CD14-positive monocyte (primary cell): ENCODE measurements at regions not wholly inside any gene's neighbourhood (a gene's known extent, or its start where the extent isn't known, plus 50 kb on each side); places are given as distances from the start of the nearest gene placed in this dataset.

Experiments
- DNase-seq, 3 donors: peaks; one replicate each; pipeline ENCODE4 v3.0.0-alpha.2; 2011 to 2022
- H2AFZ ChIP-seq: 2 replicates; pipeline ENCODE4 v1.6.0; 2012; ENCODE audit warnings: mild to moderate bottlenecking, low read depth, low read length, inconsistent platforms; ENCODE audit not compliant: insufficient read depth, poor library complexity, severe bottlenecking
- H3K27ac ChIP-seq, 2 donors: 1 replicate in 1 of 2; 2 replicates in 1 of 2; pipeline ENCODE4 v1.5.1; 2012 to 2013; ENCODE audit warnings: low read length in 2 of 2, control low read depth in 1 of 2, inconsistent platforms in 1 of 2, low read depth in 1 of 2, mild to moderate bottlenecking in 1 of 2
- H3K27me3 ChIP-seq, 2 donors: one replicate each; pipeline versions ENCODE4 v1.6.0 to v1.6.1; 2011 to 2013; ENCODE audit warnings: low read length in 2 of 2; ENCODE audit not compliant: control insufficient read depth in 2 of 2, insufficient read depth in 2 of 2
- H3K36me3 ChIP-seq, 2 donors: replicated peaks in 1 of 2; 1 replicate in 1 of 2; 2 replicates in 1 of 2; pipeline versions ENCODE4 v1.5.1 to v1.6.1; 2012 to 2013; ENCODE audit warnings: low read length in 2 of 2, control low read depth in 1 of 2, inconsistent platforms in 1 of 2, mild to moderate bottlenecking in 1 of 2; ENCODE audit not compliant: insufficient read depth in 2 of 2, control insufficient read depth in 1 of 2
- H3K4me1 ChIP-seq, 2 donors: 1 replicate in 1 of 2; 2 replicates in 1 of 2; pipeline versions ENCODE4 v1.5.1 to v1.6.1; 2012 to 2013; ENCODE audit warnings: low read length in 2 of 2, control low read depth in 1 of 2, inconsistent platforms in 1 of 2, mild to moderate bottlenecking in 1 of 2, moderate library complexity in 1 of 2; ENCODE audit not compliant: insufficient read depth in 2 of 2, control insufficient read depth in 1 of 2
- H3K4me2 ChIP-seq: replicated peaks from 2 replicates; pipeline ENCODE3; 2012; ENCODE audit warnings: low read length, moderate library complexity, mild to moderate bottlenecking; ENCODE audit not compliant: poor library complexity, severe bottlenecking; ENCODE audit errors: extremely low read depth
- H3K4me3 ChIP-seq, 3 experiments: fragments of 200-600 bp in 1 of 3; sonication (generic) in 1 of 3; replicated peaks in 1 of 3; 1 replicate in 2 of 3; 2 replicates in 1 of 3; pipeline ENCODE4 v1.5.1; 2011 to 2013; ENCODE audit warnings: low read length in 3 of 3, mild to moderate bottlenecking in 3 of 3, control low read depth in 2 of 3, low read depth in 2 of 3, inconsistent platforms in 1 of 3, moderate library complexity in 1 of 3
- H3K79me2 ChIP-seq: 2 replicates; pipeline ENCODE4 v1.6.0; 2012; ENCODE audit warnings: mild to moderate bottlenecking, control low read depth, inconsistent platforms, low read length, moderate library complexity; ENCODE audit not compliant: insufficient read depth
- H3K9ac ChIP-seq: 2 replicates; pipeline ENCODE4 v1.6.0; 2017; ENCODE audit warnings: low read length, mild to moderate bottlenecking; ENCODE audit not compliant: insufficient read depth, poor library complexity, severe bottlenecking
- H3K9me3 ChIP-seq, 2 donors: replicated peaks in 1 of 2; 1 replicate in 1 of 2; 2 replicates in 1 of 2; pipeline versions ENCODE4 v1.5.1 to v1.6.1; 2012 to 2013; ENCODE audit warnings: low read length in 2 of 2, control low read depth in 1 of 2; ENCODE audit not compliant: control insufficient read depth in 1 of 2, insufficient read depth in 1 of 2
- H4K20me1 ChIP-seq: 2 replicates; pipeline ENCODE4 v1.6.0; 2012; ENCODE audit warnings: mild to moderate bottlenecking, low read length, control low read depth, moderate library complexity; ENCODE audit not compliant: insufficient read depth
- H3K27ac Mint-ChIP-seq, 7 donors: one replicate each; pipeline ENCODE4 v1.8.0; 2020; ENCODE audit warnings: mild to moderate bottlenecking in 7 of 7, mixed read lengths in 7 of 7, moderate library complexity in 6 of 7, inconsistent platforms in 2 of 7
- H3K27me3 Mint-ChIP-seq, 3 donors: one replicate each; pipeline ENCODE4 v1.8.0; 2021 to 2022; ENCODE audit warnings: low read depth in 3 of 3, mild to moderate bottlenecking in 3 of 3, mixed read lengths in 3 of 3, moderate library complexity in 3 of 3, inconsistent platforms in 1 of 3
- H3K36me3 Mint-ChIP-seq, 2 donors: one replicate each; pipeline ENCODE4 v1.8.0; 2020; ENCODE audit warnings: mixed read lengths in 2 of 2, inconsistent platforms in 1 of 2, mild to moderate bottlenecking in 1 of 2
- H3K4me1 Mint-ChIP-seq: one replicate; pipeline ENCODE4 v1.8.0; 2020; ENCODE audit warnings: mild to moderate bottlenecking, mixed read lengths
- H3K4me3 Mint-ChIP-seq, 2 donors: one replicate each; pipeline ENCODE4 v1.8.0; 2020; ENCODE audit warnings: mild to moderate bottlenecking in 2 of 2, mixed read lengths in 2 of 2, moderate library complexity in 1 of 2
- H3K9me3 Mint-ChIP-seq, 7 donors: one replicate each; pipeline ENCODE4 v1.8.0; 2020 to 2022; ENCODE audit warnings: mixed read lengths in 7 of 7, mild to moderate bottlenecking in 6 of 7, moderate library complexity in 6 of 7, inconsistent platforms in 2 of 7
- CTCF ChIP-seq: fragments of 200-600 bp; IDR thresholded peaks from one replicate; pipeline ENCODE4 v1.8.0; 2022; ENCODE audit warnings: antibody characterized with exemption, mild to moderate bottlenecking
- WGBS: methylation state at CpG from one replicate; pipeline ENCODE4 v1.1.5; 2013; ENCODE audit warnings: missing lambda C conversion rate; ENCODE audit not compliant: insufficient coverage; 5-methylcytosine and 5-hydroxymethylcytosine counted together
- intact Hi-C, 2 donors: fragments of 100-400 bp; cut with micrococcal nuclease; formaldehyde crosslinking; loops; one replicate each; pipeline versions ENCODE4 v1.15.0 to v1.15.1; 2023

GRCh38 chr7:81339946-81340345, 421.1 kb upstream of the SEMA3C start:
- H3K36me3 ChIP-seq, result no peaks in the 10 kb centered on the region
- H3K27me3 Mint-ChIP-seq, result no peaks in the 10 kb centered on the region
- H3K4me2 ChIP-seq, result no peak overlapping the region
- H3K4me1 ChIP-seq, result no peaks in the 10 kb centered on the region
- no peaks in the 10 kb centered on the region for H3K36me3 Mint-ChIP-seq
- peaks cover 0 to 4% of the 10 kb centered on the region in 2 donors for H3K9me3 ChIP-seq
- no peaks in the 10 kb centered on the region for H3K27me3 ChIP-seq
- no peak overlapping the region for H3K4me3 Mint-ChIP-seq
- no peak overlapping the region for H3K4me3 ChIP-seq
- no peak overlapping the region for H2AFZ ChIP-seq
- no peaks in the 10 kb centered on the region for H4K20me1 ChIP-seq
- no peaks in the 10 kb centered on the region for H3K79me2 ChIP-seq
- no peaks in the 10 kb centered on the region for H3K4me1 Mint-ChIP-seq
- peaks cover 0 to 12% (median 8%) of the 10 kb centered on the region in 7 donors for H3K9me3 Mint-ChIP-seq
- H3K27ac Mint-ChIP-seq, result no peak overlapping the region
- no peak overlapping the region for H3K9ac ChIP-seq
- H3K27ac ChIP-seq, result no peak overlapping the region
- no peak for DNase-seq
- WGBS, result no CpG with 5 or more reads among the region's 2 CpGs
- TF ChIP-seq CTCF, result no peak
- intact Hi-C loops, result no loop called here

GRCh38 chr7:81333536-81333935, 414.7 kb upstream of the SEMA3C start:
- no peak for DNase-seq
- Histone ChIP-seq H3K4me2 (no peak overlapping the region), H3K79me2 (no peaks in the 10 kb centered on the region), H3K27ac (no peak overlapping the region), H3K4me3 (no peak overlapping the region), H3K27me3 (no peaks in the 10 kb centered on the region), H2AFZ (no peak overlapping the region), H3K9me3 (no peaks in the 10 kb centered on the region), H3K36me3 (no peaks in the 10 kb centered on the region), H4K20me1 (no peaks in the 10 kb centered on the region), H3K4me1 (no peaks in the 10 kb centered on the region), H3K9ac (no peak overlapping the region)
- H3K27ac Mint-ChIP-seq, result no peak overlapping the region
- H3K9me3 Mint-ChIP-seq, result peaks cover 0 to 11% (median 7%) of the 10 kb centered on the region in 7 donors
- H3K36me3 Mint-ChIP-seq, result no peaks in the 10 kb centered on the region
- no peak for TF ChIP-seq CTCF
- intact Hi-C loops, result no loop called here
- H3K4me1 Mint-ChIP-seq, result no peaks in the 10 kb centered on the region
- WGBS, result 83% methylated on average over 1 of the region's 13 CpGs
- no peaks in the 10 kb centered on the region for H3K27me3 Mint-ChIP-seq
- H3K4me3 Mint-ChIP-seq, result no peak overlapping the region
